ENCODE measurements at regions not wholly inside any gene's neighbourhood (a gene's known extent, or its start where the extent isn't known, plus 50 kb on each side); places are given as distances from the start of the nearest gene placed in this dataset.

DNA sequence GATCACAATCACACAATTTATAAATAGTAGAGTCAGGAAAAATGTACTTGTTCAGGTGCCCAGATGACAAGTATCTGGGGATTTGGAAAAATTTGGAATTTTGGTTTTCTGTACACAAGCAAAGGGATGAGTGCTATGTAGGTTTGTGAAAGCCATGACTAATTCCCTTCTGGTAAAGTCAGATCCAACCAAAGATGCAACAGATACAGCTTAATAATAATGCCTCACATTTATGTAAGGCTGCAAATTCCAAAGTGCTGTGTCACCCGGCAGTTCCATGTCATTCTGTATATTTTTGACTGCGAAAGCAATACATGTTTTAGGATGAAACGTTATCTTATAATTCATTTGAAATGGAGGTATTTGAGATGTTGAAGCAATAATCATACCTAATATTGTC, 102.7 kb upstream of the AGBL1 start:
- DNase-seq (ENCODE audit: low read depth): no peak

DNA sequence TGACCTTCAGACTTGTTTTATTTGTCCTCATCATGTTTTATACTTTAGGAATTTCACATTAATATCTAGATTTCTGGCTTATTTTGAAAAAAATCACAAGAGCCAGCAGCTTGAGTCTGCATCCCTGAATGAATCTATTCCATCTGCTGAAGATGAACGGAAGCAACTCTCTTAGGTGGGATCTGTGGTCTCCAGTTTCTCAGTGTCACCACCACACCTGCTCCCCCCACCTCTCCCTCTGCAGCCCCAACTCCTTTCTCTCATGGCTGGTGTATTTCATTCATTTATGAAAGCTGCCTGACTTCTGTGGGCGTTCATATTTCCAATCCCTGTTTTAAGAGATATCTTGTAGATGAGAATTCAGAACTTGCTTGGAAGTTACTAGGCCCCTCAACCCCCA, 102.1 kb upstream of the AGBL1 start:
- DNase-seq (ENCODE audit: low read depth): no peak

DNA sequence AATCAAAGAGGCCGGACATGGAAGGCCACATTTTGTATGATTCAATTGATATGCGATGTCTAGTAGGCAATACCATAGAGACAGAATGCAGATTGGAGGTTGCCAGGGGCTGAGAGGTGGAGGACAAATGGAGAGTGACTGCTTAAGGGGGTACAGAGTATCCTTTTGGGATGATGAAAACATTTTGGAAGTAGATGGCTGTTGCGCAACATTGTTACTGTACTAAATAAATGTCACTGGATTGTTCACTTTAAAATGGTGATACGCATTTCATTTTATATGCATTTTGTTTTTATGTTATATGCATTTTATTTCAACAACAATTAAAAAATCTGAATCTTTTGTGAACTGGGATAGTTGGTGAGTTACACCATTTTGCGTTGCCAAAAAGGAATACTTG, 99.7 kb upstream of the AGBL1 start:
- DNase-seq (ENCODE audit: low read depth): no peak

DNA sequence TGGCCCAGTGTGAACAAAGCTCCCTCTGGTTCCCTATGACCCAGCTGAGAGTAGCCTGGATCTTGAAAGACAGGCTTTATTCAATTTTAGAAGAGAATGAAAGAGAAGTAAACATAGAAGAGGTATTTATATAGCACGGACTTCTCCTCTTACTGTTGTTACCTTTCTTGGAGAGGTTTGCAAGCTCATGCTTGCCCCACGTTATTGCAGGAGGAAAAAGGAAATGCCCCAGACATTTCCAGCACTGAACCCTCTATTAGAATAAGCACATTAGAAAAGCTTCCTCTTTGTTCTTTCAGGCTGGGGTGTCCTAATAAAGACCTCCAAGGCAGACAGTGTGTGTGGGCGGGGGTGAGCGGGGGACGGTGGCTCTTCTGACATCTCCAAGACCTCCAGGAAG, 98.7 kb upstream of the AGBL1 start:
- DNase-seq (ENCODE audit: low read depth): no peak

DNA sequence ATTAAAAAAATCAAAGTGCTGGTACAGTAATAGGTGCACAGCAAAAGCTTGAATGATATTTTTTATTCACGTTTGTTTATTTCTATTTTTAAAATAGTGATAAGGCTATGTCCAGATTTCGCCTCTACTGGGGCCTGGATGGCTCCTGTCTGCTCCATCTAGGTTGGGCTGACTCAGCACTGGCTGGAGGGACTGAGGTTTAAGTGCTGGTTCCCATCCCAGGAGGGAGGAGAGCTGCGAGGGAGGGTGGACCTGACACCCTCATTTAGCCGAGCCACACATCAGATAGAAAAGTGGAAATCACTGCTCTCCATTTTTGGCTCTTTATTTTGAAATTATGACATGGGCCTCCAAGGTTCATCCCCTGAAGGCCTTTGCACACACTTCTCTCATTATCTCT, 95.4 kb upstream of the AGBL1 start:
- DNase-seq (ENCODE audit: low read depth): no peak

DNA sequence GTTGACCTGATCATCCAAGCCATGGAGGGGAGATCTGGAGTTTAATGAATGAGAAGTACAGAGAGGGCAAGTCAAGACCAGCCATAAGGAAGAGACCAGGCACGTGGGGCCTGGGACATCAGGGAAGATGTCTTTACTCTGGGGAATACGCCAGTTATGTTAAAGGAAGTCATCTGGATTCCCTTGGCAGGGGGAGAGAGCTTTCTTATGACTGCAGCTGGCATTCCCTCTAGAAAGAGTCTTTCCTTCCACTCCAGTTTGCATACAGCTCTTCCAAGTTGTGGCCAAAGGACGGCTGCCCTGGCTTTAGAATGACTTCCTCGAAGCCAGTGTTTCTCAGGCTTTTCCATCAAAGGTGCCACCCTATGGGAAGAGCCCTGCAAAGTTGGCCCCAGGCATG, 93.6 kb upstream of the AGBL1 start:
- DNase-seq (ENCODE audit: low read depth): no peak

DNA sequence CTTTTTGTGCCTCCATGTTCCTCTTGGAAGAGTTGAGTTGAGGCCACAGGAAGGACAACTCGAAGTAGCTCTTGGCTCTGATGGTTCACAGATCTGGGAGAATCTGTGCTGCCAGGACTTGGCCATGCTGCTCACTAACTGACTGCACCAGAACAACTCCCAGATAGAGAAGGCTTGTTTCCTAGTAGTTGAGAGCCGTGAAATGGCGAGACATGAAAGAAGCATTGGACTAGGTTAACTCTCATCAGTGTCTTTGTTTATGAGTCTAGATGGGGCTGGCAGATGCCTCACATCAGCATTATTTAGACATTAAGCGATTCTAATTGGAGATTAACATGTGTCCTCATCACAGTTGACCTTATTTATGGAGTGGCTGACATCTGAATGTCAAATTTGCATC, 92.9 kb upstream of the AGBL1 start:
- DNase-seq (ENCODE audit: low read depth): no peak

DNA sequence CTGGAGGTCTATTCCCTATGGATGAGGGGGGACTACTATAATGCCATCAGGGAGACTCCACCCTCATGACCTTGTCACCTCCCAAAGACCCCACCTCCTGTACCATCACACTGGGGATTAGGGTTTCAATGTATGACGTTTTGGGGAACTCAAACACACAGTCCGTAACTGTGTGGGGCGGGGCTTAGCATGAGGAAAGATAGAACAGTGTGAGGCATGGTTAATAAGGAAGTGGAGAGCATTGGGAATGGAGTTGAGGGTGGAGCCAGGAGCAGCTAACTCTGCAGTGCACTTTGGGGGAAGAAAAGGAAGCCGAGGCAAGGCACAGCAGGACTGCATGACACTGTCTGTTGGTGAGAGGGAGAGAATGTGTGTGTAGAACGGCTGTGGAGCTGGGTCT, 90.9 kb upstream of the AGBL1 start:
- no peak for DNase-seq (ENCODE audit: low read depth)

DNA sequence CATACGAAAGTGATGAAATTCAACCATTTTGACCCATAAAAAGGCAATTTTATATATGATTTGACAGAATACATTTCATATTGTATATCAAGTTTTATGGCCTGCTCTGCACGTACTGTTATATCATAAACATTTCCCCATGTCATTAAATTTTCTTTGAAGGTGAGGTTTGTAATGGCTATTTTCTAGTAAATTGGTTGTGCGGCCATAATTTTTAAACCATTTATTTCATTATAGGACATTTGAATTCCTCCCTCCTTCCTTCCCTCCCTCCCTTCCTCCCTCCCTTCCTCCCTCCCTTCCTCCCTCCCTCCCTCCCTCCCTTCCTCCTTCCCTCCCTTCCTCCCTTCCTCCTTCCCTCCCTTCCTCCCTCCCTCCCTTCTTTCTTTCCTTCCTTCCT, 87.4 kb upstream of the AGBL1 start:
- DNase-seq (ENCODE audit: low read depth): no peak

DNA sequence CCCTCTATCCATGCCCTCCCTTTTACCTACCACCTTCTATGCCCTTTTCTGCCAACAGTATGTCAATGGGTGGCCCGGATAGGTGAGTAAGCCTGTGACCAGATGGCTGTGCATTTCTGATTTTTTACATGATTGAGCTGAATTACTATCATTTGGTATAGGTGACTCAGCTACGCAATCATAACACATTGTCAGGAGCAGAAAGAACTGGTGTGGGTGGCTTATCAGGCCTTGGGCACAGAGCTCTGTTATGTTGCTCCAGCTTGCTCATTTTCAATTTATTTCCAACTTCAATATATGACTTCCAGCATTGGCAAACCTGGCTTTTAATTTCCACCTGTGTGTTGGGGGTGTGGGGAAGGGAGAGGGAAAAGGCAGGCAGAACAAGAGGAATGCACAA, 86.6 kb upstream of the AGBL1 start:
- no peak for DNase-seq (ENCODE audit: low read depth)

DNA sequence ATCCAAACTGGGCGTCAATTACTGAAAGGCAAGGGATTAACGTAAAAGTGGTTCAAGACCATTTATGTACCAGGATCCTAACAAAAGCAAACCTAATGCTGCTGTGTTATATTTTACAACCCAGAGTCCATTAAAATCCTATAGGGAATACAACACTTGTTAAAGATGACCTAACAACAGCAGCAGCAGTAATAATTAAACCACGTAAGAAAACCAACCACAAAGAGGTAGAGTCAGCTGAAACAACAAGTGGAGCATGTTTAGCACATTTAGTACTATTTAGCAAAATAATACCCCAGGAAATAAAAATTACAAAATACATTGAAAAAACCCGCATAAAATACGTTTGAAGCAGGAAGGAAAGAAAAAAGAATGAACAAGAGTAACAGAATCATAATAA, 82.1 kb upstream of the AGBL1 start:
- no peak for DNase-seq (ENCODE audit: low read depth)

DNA sequence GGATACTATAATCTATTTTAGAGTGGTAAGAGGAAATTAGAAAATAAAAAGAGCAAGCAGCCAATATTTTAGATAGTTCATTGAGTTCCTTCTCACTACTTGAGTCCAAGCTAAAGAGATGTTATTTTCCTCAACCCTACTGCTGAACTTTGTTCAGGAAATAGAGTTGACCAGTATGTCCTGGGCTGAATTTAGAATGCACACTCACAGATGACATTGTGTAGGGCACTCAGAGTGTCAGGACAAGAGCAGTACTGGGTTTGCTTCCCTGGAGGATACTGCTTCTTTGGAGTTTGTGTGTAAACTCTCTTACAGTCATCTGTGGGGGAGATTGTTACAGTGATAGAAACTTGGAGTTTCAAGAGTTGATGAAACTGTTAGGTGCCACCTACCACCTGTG, 80.0 kb upstream of the AGBL1 start:
- DNase-seq (ENCODE audit: low read depth): no peak

DNA sequence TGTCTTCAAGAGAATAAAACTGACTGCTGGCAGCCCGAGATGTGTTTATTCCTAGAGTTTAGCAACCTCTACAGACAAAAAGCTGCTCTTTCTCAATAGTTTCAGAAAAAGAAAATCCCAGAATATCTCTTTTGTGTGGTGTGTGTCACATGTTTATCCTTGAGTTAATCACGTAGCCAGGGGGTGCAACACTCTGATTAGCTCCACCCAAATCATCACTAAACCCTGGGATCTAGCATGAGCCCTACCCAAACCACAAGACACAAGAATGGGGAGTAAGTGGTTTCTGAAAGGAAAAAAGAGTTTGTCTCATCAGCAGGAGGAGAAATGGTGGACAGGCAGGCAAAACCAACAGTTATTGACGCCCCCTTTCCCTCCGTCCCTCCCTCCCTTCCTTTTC, 78.5 kb upstream of the AGBL1 start:
- no peak for DNase-seq (ENCODE audit: low read depth)

DNA sequence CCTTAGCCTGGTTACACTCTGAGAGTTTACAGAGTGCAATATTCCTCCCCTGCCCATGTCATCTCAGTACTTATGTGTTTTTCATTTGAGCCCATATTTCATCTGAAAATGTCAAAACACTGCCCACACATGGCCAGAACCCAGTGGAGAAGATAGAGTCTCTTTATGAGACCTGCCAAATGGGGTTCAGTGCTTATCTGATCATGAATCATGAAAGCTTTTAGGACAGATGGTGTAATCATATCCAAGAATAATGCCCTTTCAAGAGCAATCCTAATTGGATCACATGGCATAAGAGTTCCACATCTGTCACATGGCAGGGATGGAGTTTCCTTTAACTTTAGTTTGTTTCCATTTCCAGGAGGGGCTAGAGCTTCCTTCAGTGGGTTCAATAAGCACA, 77.2 kb upstream of the AGBL1 start:
- DNase-seq (ENCODE audit: low read depth): no peak

DNA sequence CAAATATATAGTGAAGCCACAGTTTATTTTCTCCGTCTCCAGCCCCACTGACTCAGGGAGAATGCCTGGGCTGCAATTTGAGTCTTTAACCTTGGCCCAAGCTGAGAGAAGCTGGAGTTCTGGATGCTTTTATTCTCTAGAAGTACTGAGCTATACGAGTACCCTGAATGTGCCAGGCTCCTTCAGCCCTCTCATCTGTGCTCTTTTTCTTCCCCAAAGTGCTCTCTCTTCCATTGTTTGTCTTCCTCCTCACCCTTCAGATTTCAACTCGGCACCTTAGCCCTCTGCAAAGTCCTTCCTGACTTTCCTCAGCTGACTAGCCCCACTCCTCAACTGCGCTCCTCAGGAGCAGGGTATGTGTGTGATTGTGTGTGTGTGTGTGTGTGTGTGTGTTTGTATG, 75.6 kb upstream of the AGBL1 start:
- DNase-seq (ENCODE audit: low read depth): no peak

DNA sequence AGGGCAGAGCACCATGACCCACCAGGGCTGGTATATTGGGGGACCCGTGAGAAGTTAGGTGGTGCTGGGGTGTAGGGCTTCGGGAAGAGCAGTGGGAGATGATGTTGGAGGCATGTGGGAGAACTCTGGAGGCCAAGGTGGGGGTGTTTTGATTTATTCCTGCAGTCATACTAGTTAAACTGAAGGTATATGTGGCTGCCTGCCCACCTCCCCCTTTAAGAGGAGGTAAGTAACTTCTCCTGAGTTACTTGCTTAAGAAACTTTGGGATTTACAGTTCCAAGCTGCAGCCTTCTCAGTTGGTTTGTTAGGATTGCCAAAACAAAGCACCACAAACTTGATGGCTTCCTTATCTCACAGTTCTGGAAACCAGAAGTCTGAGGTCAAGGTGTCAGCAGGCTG, 73.1 kb upstream of the AGBL1 start:
- DNase-seq (ENCODE audit: low read depth): no peak

DNA sequence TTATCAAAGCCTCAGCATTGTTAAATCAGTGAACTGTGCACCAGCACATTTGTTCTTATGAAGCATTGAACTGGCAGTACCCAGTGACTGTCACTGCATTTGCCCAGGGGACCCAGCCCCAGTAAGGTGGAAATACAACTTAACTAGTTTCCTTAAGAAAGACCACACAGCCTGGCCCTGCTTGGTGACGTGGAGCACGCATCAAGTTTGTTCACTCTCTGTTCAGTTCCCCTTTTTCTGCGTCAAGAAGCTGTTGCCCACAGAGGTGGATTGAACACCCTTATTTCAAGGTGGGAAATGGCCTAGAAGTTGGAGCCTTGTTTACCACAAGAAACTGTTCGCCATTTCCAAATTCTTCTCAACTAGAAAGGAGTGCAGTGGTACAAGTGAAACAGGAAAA, 69.9 kb upstream of the AGBL1 start:
- DNase-seq (ENCODE audit: low read depth): no peak

DNA sequence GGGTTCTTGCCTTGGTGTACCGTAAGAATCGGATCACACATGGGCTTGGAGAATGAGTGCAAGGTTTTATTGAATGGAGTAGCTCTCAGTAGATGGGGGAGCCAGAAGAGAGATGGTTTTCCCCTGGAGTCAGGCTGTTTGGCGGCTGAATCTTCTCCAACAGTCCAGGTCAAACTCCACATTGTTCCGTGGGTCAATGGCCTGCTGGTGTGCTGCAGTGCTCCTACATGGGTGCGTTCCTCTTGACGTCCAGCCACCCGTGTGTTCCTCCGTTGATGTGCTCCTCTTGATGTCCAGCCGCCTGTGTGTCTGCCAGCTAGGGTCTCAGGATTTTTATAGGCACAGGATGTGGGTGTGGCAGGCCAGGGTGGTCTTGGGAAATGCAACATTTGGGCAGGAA, 69.3 kb upstream of the AGBL1 start:
- DNase-seq (ENCODE audit: low read depth): no peak

DNA sequence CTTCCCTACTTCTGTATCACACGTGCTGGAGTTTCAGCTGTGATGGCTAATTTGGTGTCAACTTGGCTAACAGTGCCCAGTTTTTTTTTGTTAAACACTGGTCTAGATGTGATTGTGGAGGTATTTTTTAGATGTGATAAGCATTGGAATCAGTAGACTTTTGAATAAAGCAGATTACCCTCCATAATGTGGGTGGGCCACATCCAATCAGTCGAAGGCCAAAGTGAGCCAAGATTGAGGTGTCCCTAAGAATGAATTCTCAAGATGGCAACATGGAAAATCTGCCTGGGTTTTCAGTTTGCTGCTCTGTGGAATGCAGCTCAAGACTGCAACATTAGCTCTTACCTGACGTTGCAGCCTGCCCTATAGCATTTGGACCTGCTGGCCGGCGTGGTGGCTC, 68.8 kb upstream of the AGBL1 start:
- DNase-seq (ENCODE audit: low read depth): no peak

DNA sequence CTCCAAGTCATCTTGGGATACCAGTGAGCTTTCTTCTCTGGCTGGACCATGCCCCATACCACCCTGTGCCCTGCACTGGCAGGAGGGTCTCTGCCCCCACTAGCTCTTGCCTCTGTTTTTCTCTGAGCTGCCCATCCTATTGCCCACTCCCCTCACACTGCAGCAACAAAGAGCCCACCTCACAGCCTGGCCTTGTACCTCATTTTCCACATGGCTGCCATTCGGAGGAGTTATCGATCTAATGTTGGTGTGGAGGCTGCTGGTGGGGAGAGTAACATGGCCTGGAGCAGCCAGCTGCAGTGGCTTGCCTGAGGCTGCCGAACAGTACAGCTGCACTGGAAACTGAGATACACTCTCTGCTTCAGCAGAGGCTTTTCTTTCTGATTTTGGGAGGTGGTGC, 65.7 kb upstream of the AGBL1 start:
- DNase-seq (ENCODE audit: low read depth): no peak

DNA sequence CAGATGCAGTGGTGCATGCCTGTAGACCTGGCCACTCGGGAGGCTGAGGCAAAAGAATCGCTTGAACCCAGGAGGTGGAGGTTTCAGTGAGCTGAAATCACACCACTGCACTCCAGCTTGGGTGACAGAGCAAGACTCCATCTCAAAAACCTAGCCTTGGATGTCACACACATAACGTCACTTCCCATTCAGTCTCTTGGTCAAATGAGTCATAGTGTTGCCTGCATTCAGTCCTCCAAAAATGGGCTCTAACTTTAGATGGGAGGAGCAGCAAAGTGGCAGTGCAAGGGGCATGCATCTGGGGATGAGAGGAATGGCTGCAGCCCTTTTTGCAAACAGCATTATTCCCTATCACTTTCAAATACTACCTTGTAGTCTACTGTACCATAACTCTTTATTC, 62.9 kb upstream of the AGBL1 start:
- DNase-seq (ENCODE audit: low read depth): no peak

DNA sequence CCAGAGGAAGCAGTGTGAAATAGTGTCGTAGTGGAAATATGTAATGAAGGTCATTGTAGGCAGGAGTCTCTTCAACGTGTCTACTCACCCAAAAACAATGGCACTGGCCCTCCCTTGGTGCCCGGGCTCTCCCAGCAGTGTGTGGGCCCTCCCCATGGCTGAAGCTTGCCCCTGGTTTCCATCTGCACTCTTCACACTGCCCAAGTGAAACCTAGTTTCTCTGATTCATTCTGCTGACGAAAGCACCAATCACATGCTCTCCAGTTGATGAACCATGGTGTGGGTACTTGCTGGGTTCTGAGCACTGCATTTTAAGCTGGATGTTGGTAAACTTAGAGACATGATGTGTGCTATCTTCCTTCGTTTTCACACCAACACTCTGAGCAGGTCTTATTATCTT, 61.0 kb upstream of the AGBL1 start:
- no peak for DNase-seq (ENCODE audit: low read depth)

DNA sequence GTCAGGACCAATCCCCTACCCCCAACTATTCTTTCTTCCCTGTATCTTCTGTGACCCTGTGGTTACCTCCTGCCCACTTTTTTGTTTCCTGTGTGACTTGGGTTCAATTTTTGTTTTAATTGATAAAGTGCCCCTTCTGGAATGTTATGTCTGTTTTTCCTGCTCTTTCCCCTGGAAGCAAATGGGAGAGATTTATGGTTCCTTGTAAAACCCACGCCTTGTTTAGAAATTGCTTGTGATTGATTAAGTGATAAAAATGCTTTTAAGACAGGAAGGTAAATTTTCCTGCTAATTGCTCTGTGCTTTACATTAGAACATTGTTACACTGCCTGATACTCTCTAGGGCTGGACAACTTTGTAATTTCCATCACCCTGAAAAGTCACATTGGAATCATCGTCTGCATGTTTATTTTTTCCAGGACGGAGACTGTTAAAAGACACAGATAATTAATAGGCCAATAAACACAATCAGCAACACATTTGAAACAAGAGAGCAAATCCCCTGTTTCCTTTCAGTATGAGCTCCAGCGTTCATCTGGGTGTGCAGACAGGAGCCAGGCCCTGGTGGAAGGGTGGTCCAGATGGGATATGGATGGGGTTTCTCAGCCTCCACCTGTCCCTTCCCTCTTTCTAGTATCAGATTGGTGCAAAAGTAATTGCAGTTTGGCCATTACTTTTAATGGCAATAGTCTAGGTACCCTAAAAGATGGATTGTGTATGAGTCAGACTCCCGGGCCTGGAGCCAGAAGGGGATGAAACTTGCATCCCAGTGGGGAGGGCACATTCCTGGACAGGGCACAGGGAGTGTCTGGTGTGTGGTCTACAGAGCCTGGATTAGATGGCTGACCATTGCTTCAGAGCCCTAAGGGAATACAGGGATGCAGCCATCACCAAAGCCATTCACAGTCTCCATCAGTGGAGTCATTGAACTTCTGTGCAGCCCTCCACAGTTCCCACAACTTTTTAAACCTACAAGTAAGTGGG, 58.1 kb upstream of the AGBL1 start:
- no peak for DNase-seq (ENCODE audit: low read depth)

DNA sequence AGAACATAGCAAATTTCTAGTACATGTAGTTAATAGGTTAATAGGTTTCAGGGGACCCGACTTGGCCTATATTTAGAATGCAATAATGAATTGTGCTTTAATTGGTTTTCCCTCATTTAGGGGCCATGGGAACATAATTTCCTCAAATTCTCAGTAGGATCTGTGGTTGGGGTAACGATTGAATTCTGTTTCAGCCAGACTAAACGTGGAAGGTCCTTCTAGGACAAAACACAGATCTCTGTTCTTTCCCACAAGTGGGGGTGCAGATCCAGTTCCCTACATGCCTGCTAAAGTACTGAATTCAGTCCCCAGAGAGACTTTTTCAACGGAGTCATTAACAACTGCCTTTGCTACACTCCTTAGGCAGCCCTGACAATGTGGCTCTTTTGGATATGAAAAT, 50.7 kb upstream of the AGBL1 start:
- DNase-seq (ENCODE audit: low read depth): no peak

Measured in activated T-helper 9 cell treated with anti-CD3 and anti-CD28 coated beads, Interleukin-2, amount 50 U/mL, for 16 hours (primary cell).